Activated B cell treated with CpG ODN at 0.5 μM for 24 hours (primary cell): ENCODE measurements at regions not wholly inside any gene's neighbourhood (a gene's known extent, or its start where the extent isn't known, plus 50 kb on each side); places are given as distances from the start of the nearest gene placed in this dataset.
"Not testable (repeated sequence)": the region's sequence is repeated elsewhere in the genome, so short reads cannot be mapped to it uniquely, and the experiment has no call there.

Experiments used
- ATAC-seq: fragments of 200-7000 bp; cut with Tn5 transposase; one replicate; pipeline ENCODE4 v1.10.0; 2021; ENCODE audit warnings: low read depth, mild to moderate bottlenecking, moderate library complexity
- CTCF ChIA-PET: fragments of 350-600 bp; sonication (Branson Sonifier 250); formaldehyde crosslinking; loops from one replicate; lab custom pipeline; 2021; ENCODE audit warnings: antibody characterized with exemption; lab: Charles Lee
- POLR2A ChIA-PET: fragments of 350-600 bp; sonication (Branson Sonifier 250); formaldehyde crosslinking; loops from one replicate; lab custom pipeline; 2021; ENCODE audit warnings: antibody characterized with exemption; lab: Charles Lee
- DNase-seq: peaks from one replicate; pipeline ENCODE4 v3.0.0; 2022
- H3K27ac Mint-ChIP-seq: one replicate; pipeline ENCODE4 v1.8.0; 2020; ENCODE audit warnings: mixed read lengths
- H3K27me3 Mint-ChIP-seq: one replicate; pipeline ENCODE4 v1.8.0; 2021; ENCODE audit warnings: mixed read lengths
- H3K36me3 Mint-ChIP-seq: one replicate; pipeline ENCODE4 v1.8.0; 2021; ENCODE audit warnings: low read depth, mixed read lengths
- H3K4me1 Mint-ChIP-seq: one replicate; pipeline ENCODE4 v1.8.0; 2021; ENCODE audit warnings: mixed read lengths
- H3K4me3 Mint-ChIP-seq: one replicate; pipeline ENCODE4 v1.8.0; 2020; ENCODE audit warnings: mild to moderate bottlenecking, mixed read lengths
- H3K9me3 Mint-ChIP-seq: one replicate; pipeline ENCODE4 v1.8.0; 2020; ENCODE audit warnings: mixed read lengths
- CTCF ChIP-seq: fragments of 200-600 bp; IDR thresholded peaks from one replicate; pipeline ENCODE4 v1.8.0; 2022; ENCODE audit warnings: antibody characterized with exemption, mild to moderate bottlenecking
- intact Hi-C: fragments of 100-400 bp; cut with micrococcal nuclease; formaldehyde crosslinking; loops from one replicate; pipeline ENCODE4 v1.15.1; 2024

- no peak for ATAC-seq
- POLR2A ChIA-PET = no interaction called here
- DNase-seq = no peak
- H3K4me3 Mint-ChIP-seq = no peak overlapping the region
- H3K27me3 Mint-ChIP-seq = no peaks in the 10 kb centered on the region
- TF ChIP-seq CTCF = no peak
- no peak overlapping the region for H3K27ac Mint-ChIP-seq
- CTCF ChIA-PET = no interaction called here
- H3K36me3 Mint-ChIP-seq = no peaks in the 10 kb centered on the region
- intact Hi-C loops = no loop called here
- H3K4me1 Mint-ChIP-seq = no peaks in the 10 kb centered on the region
- H3K9me3 Mint-ChIP-seq = no peaks in the 10 kb centered on the region
Observed at GRCh38 chr5:82422751-82423181, 144.6 kb upstream of the RPS23 start.

- ATAC-seq (no peak), DNase-seq (no peak)
- Mint-ChIP-seq H3K4me3 (no peak overlapping the region), H3K36me3 (no peaks in the 10 kb centered on the region), H3K9me3 (no peaks in the 10 kb centered on the region), H3K27me3 (no peaks in the 10 kb centered on the region), H3K4me1 (no peaks in the 10 kb centered on the region), H3K27ac (no peak overlapping the region)
- intact Hi-C loops = no loop called here
- CTCF ChIA-PET = no interaction called here
- no peak for TF ChIP-seq CTCF
- POLR2A ChIA-PET = no interaction called here
Observed at GRCh38 chr5:82422001-82422740, 144.0 kb upstream of the RPS23 start.

GRCh38 chr5:82421119-82421518 lies 143.0 kb upstream of the RPS23 start:
- DNase-seq (no peak), ATAC-seq (no peak)
- ChIA-PET POLR2A (no interaction called here), CTCF (no interaction called here)
- Mint-ChIP-seq H3K36me3 (no peaks in the 10 kb centered on the region), H3K27ac (no peak overlapping the region), H3K9me3 (no peaks in the 10 kb centered on the region), H3K4me3 (no peak overlapping the region), H3K27me3 (no peaks in the 10 kb centered on the region), H3K4me1 (no peaks in the 10 kb centered on the region)
- intact Hi-C loops = no loop called here
- TF ChIP-seq CTCF = no peak

DNA sequence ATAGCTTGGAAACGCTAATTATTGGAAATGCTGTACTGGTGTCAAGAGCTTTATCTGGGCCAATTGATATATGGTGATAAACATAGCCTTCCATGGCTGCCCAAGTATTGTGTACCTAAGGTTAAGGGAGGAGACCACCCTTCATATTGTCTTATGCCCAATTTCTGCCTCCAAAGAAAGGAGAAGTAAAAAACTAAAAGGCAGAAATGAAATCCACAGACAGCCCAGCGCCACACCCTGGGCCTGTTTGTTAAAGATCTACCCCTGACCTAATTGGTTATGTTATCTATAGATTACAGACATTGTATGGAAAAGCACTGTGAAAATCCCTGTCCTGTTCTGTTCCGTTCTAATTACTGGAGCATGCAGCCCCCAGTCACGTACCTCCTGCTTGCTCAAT lies 142.4 kb upstream of the RPS23 start:
- H3K27me3 Mint-ChIP-seq, H3K4me3 Mint-ChIP-seq, intact Hi-C loops, DNase-seq, H3K4me1 Mint-ChIP-seq, CTCF ChIA-PET, POLR2A ChIA-PET, H3K9me3 Mint-ChIP-seq, H3K36me3 Mint-ChIP-seq, H3K27ac Mint-ChIP-seq, ATAC-seq: not testable (repeated sequence)

GRCh38 chr5:82419559-82420332 lies 141.6 kb upstream of the RPS23 start:
- Mint-ChIP-seq H3K9me3 (no peaks in the 10 kb centered on the region), H3K27ac (no peak overlapping the region), H3K4me1 (no peaks in the 10 kb centered on the region), H3K36me3 (no peaks in the 10 kb centered on the region), H3K4me3 (no peak overlapping the region), H3K27me3 (no peaks in the 10 kb centered on the region)
- no peak for DNase-seq
- intact Hi-C loops = no loop called here
- no peak for ATAC-seq
- ChIA-PET CTCF (no interaction called here), POLR2A (no interaction called here)
- TF ChIP-seq CTCF = no peak
